Activated naive CD8-positive, alpha-beta T cell treated with anti-CD3 and anti-CD28 coated beads, Interleukin-2, amount 10 ng/mL, durations not matched to agents 7 days and 5 days (primary cell): ENCODE measurements at regions not wholly inside any gene's neighbourhood (a gene's known extent, or its start where the extent isn't known, plus 50 kb on each side); places are given as distances from the start of the nearest gene placed in this dataset.

Experiments used
- ATAC-seq: fragments of 150-1000 bp; cut with Tn5 transposase; one replicate; pipeline ENCODE4 v1.10.0; 2021; ENCODE audit warnings: low read depth, moderate library complexity
- POLR2A ChIA-PET: fragments of 350-600 bp; sonication (Branson Sonifier 250); formaldehyde crosslinking; loops from one replicate; lab custom pipeline; 2021; ENCODE audit warnings: antibody characterized with exemption; lab: Charles Lee
- DNase-seq: peaks from one replicate; pipeline ENCODE4 v3.0.0; 2021
- H3K27ac Mint-ChIP-seq: one replicate; pipeline ENCODE4 v1.8.0; 2022; ENCODE audit warnings: mild to moderate bottlenecking, mixed read lengths
- H3K27me3 Mint-ChIP-seq: one replicate; pipeline ENCODE4 v1.8.0; 2022; ENCODE audit warnings: mild to moderate bottlenecking, moderate library complexity, mixed read lengths
- H3K36me3 Mint-ChIP-seq: one replicate; pipeline ENCODE4 v1.8.0; 2021; ENCODE audit warnings: mild to moderate bottlenecking, mixed read lengths
- H3K4me1 Mint-ChIP-seq: one replicate; pipeline ENCODE4 v1.8.0; 2021; ENCODE audit warnings: mixed read lengths
- H3K4me3 Mint-ChIP-seq: one replicate; pipeline ENCODE4 v1.8.0; 2022; ENCODE audit warnings: mild to moderate bottlenecking, moderate library complexity, mixed read lengths
- H3K9me3 Mint-ChIP-seq: one replicate; pipeline ENCODE4 v1.8.0; 2021; ENCODE audit warnings: mixed read lengths

DNA sequence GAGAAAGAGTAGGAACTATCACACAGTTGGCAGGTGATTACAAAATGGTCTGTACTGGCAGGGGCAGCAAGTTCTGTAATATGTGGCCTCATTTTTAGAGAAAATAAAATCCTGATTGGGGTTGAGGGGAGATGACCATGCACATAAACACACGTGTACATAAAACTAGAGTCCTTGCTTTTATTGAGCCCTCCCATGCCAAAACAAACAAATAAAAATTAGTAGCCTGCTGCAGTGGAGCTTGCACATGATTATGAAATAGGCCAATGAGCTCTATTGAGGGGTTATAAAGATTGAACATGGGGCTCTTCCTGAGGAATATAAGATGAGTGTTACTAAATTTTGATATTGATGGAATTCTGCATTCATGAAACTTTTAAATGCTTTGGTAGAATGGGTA lies 248.4 kb downstream of the ELAVL2 start:
- Mint-ChIP-seq H3K27ac (no peak overlapping the region), H3K4me1 (no peaks in the 10 kb centered on the region), H3K36me3 (no peaks in the 10 kb centered on the region), H3K9me3 (no peaks in the 10 kb centered on the region), H3K4me3 (no peak overlapping the region), H3K27me3 (no peaks in the 10 kb centered on the region)
- ATAC-seq (no peak), DNase-seq (no peak)
- POLR2A ChIA-PET = no interaction called here

- H3K4me3 Mint-ChIP-seq = no peak overlapping the region
Observed at GRCh38 chr9:23581931-23582330, 244.1 kb downstream of the ELAVL2 start.

GRCh38 chr9:23582836-23583235 lies 243.2 kb downstream of the ELAVL2 start:
- Mint-ChIP-seq H3K4me1 (no peaks in the 10 kb centered on the region), H3K36me3 (no peaks in the 10 kb centered on the region)
- DNase-seq = no peak

More at GRCh38 chr9:23581931-23582330, 244.1 kb downstream of the ELAVL2 start:
- no peak for ATAC-seq
- H3K4me1 Mint-ChIP-seq = no peaks in the 10 kb centered on the region
- no peaks in the 10 kb centered on the region for H3K36me3 Mint-ChIP-seq
- DNase-seq = no peak
- H3K9me3 Mint-ChIP-seq = no peaks in the 10 kb centered on the region
- H3K27me3 Mint-ChIP-seq = no peaks in the 10 kb centered on the region
- POLR2A ChIA-PET = no interaction called here
- H3K27ac Mint-ChIP-seq = no peak overlapping the region

DNA sequence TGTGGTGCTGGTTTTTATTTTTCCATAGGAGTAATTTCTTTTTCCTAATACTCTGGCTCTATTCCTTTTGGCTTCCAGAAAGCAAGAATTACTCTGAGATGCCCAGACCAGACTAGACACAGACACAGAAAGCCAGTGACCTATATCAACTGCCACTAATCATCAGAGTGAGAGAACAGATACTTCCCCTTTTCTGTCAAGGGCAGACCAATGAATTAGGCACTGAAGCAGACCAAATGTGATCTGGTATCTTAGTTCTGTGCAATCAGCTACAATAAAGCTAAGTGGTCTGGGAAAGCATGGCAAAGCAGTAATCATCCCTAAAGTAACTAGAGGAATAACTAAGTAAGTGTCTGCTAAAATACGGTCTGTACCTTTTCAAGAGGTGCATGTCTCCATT lies 239.1 kb downstream of the ELAVL2 start:
- POLR2A ChIA-PET = no interaction called here
- DNase-seq (no peak), ATAC-seq (no peak)
- no peaks in the 10 kb centered on the region for H3K36me3 Mint-ChIP-seq
- H3K4me3 Mint-ChIP-seq = no peak overlapping the region
- H3K4me1 Mint-ChIP-seq = no peaks in the 10 kb centered on the region
- no peaks in the 10 kb centered on the region for H3K9me3 Mint-ChIP-seq
- no peak overlapping the region for H3K27ac Mint-ChIP-seq
- no peaks in the 10 kb centered on the region for H3K27me3 Mint-ChIP-seq

More at GRCh38 chr9:23582836-23583235, 243.2 kb downstream of the ELAVL2 start:
- ATAC-seq = no peak
- no peaks in the 10 kb centered on the region for H3K9me3 Mint-ChIP-seq
- no peaks in the 10 kb centered on the region for H3K27me3 Mint-ChIP-seq
- POLR2A ChIA-PET = no interaction called here
- no peak overlapping the region for H3K4me3 Mint-ChIP-seq
- no peak overlapping the region for H3K27ac Mint-ChIP-seq

DNA sequence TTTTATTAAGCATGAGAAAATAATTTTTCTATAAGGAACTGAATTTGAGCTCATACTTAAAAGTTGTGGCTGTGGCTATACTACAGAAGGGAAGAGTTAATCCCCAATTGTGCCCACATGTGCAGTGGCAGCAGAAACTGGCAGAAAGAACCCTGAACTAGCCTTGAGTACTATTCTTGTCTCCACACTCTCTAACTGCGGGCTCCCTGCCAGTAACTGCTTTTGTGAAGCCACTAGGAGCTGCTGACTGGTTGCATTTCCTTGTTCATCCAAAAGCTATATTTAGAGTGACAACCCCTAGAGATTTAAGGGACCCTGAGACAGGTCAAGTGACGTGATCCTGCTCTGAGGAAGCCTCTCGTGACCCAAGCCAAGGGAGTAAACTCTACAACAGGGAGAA lies 238.6 kb downstream of the ELAVL2 start:
- Mint-ChIP-seq H3K4me1 (no peaks in the 10 kb centered on the region), H3K36me3 (no peaks in the 10 kb centered on the region), H3K27me3 (no peaks in the 10 kb centered on the region), H3K4me3 (no peak overlapping the region), H3K9me3 (no peaks in the 10 kb centered on the region), H3K27ac (no peak overlapping the region)
- ATAC-seq = no peak
- DNase-seq = no peak
- POLR2A ChIA-PET = no interaction called here

- POLR2A ChIA-PET = no interaction called here
- DNase-seq (no peak), ATAC-seq (no peak)
- no peaks in the 10 kb centered on the region for H3K27me3 Mint-ChIP-seq
- no peaks in the 10 kb centered on the region for H3K9me3 Mint-ChIP-seq
- no peaks in the 10 kb centered on the region for H3K36me3 Mint-ChIP-seq
- H3K4me1 Mint-ChIP-seq = no peaks in the 10 kb centered on the region
- H3K27ac Mint-ChIP-seq = no peak overlapping the region
- no peak overlapping the region for H3K4me3 Mint-ChIP-seq
Observed at GRCh38 chr9:23587903-23588302, 238.1 kb downstream of the ELAVL2 start.

DNA sequence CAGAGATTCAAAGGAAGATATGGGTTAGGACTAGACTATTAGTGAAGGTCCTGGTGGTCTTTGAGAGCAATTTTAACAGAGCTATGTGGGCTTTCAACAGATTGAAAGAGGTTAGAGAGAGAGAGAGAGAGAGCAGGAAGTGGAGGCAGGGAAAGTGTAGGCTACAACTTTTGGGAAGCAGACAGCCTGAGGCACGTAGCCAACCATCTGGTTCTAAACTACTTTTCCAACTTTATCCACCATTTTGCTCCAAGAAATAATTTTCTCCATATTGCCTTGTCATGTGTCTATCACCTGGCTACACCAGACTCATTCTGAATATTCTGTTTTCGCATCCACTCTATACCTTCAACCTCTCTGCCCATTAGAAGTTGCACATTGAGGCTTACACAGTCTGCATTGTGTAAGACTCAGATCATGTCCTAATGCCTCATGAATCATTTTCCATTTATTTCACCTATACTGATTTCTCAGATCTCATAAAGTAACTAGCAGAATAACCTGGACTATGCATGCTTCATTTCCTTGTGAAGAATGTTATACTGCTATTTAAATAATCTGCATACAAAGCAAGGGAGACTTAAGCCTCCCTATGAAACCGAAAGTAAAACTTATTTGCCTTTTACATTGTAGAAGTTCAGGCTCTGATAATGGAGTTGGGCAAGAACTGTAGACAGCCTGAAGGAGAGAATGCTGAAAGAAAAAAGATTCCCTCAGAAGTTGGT lies 235.6 kb downstream of the ELAVL2 start:
- Mint-ChIP-seq H3K27me3 (no peaks in the 10 kb centered on the region), H3K27ac (no peak overlapping the region), H3K36me3 (no peaks in the 10 kb centered on the region), H3K4me3 (no peak overlapping the region), H3K9me3 (no peaks in the 10 kb centered on the region), H3K4me1 (no peaks in the 10 kb centered on the region)
- no peak for DNase-seq
- no peak for ATAC-seq
- POLR2A ChIA-PET = no interaction called here

GRCh38 chr9:23594421-23594820 lies 231.6 kb downstream of the ELAVL2 start:
- DNase-seq (no peak), ATAC-seq (no peak)
- POLR2A ChIA-PET = no interaction called here
- Mint-ChIP-seq H3K27ac (no peak overlapping the region), H3K9me3 (no peaks in the 10 kb centered on the region), H3K27me3 (no peaks in the 10 kb centered on the region), H3K4me3 (no peak overlapping the region), H3K36me3 (no peaks in the 10 kb centered on the region), H3K4me1 (no peaks in the 10 kb centered on the region)

GRCh38 chr9:23596913-23597634 lies 229.0 kb downstream of the ELAVL2 start:
- H3K4me1 Mint-ChIP-seq = no peaks in the 10 kb centered on the region

GRCh38 chr9:23598994-23599393 lies 227.0 kb downstream of the ELAVL2 start:
- Mint-ChIP-seq H3K27ac (no peak overlapping the region), H3K27me3 (no peaks in the 10 kb centered on the region), H3K36me3 (no peaks in the 10 kb centered on the region), H3K4me1 (no peaks in the 10 kb centered on the region), H3K4me3 (no peak overlapping the region), H3K9me3 (peaks cover 2% of the 10 kb centered on the region)
- ATAC-seq (no peak), DNase-seq (no peak)
- POLR2A ChIA-PET = no interaction called here

More at GRCh38 chr9:23596913-23597634, 229.0 kb downstream of the ELAVL2 start:
- POLR2A ChIA-PET = no interaction called here
- Mint-ChIP-seq H3K36me3 (no peaks in the 10 kb centered on the region), H3K27me3 (no peaks in the 10 kb centered on the region), H3K4me3 (no peak overlapping the region), H3K9me3 (no peaks in the 10 kb centered on the region), H3K27ac (no peak overlapping the region)
- ATAC-seq (no peak), DNase-seq (no peak)

DNA sequence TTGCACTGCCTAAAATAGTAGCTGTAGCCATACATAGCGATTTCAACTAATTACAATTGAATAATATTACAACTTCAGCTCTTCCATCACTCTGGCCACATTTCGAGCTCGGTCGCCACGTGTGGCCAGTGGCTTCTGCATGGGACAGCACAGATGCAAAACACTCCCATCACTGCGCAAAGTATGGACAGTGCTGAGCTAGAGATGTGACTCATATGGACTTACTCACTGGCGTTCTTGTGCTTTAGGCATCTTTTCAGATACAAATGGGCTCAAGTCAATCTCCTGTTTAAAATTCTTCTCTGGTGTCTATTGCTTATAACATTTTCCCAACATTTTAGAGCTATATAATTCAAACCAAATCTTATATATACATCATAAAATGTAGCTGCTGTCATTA lies 222.7 kb downstream of the ELAVL2 start:
- no peak for ATAC-seq

DNA sequence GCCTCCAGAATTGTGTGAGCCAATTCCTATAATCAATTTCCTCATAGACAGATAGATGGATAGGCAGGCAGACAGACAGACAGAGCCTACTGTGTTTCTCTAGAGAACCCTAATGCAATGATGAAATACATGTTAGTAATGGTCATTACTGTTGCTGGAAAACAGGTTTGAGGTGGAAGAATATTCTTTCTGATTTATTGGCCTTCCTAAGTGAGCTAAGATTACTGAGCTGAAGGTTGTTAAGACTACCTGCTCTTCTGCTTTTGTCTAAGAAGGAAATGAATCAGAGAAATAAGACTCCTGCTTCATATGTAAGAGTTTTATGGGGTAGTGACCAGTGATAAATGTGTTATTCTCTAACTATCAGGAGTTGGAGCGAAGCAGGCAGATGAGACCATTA lies 219.9 kb downstream of the ELAVL2 start:
- no peak for ATAC-seq
- Mint-ChIP-seq H3K9me3 (peaks cover 3% of the 10 kb centered on the region), H3K4me1 (no peaks in the 10 kb centered on the region), H3K27ac (no peak overlapping the region), H3K4me3 (no peak overlapping the region), H3K27me3 (no peaks in the 10 kb centered on the region), H3K36me3 (no peaks in the 10 kb centered on the region)
- DNase-seq = no peak
- POLR2A ChIA-PET = no interaction called here

More for the DNA sequence above, 222.7 kb downstream of the ELAVL2 start:
- Mint-ChIP-seq H3K36me3 (no peaks in the 10 kb centered on the region), H3K9me3 (peaks cover 3% of the 10 kb centered on the region), H3K4me3 (no peak overlapping the region), H3K4me1 (no peaks in the 10 kb centered on the region), H3K27me3 (no peaks in the 10 kb centered on the region), H3K27ac (no peak overlapping the region)
- POLR2A ChIA-PET = no interaction called here
- DNase-seq = no peak

DNA sequence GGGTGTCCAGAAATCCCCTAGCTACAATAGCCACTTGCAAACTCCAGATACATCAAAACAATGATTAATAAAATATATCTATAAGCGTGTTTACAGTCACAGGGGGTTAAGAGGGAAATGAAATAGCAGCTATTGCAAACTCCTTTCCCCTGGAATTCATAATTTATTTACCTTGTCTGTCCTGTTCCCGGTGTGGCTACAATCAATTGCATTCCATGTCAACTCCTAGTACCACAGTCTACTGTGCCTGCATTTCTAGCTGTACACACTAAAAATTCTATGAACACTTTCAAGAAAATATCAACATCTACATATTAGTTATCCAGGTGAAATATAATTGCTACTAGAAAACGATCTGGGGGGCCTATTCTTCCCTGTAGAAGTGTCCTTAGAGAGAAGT lies 217.6 kb downstream of the ELAVL2 start:
- no peaks in the 10 kb centered on the region for H3K27me3 Mint-ChIP-seq
- POLR2A ChIA-PET = no interaction called here
- DNase-seq (no peak), ATAC-seq (no peak)
- H3K27ac Mint-ChIP-seq = no peak overlapping the region
- peaks cover 3% of the 10 kb centered on the region for H3K9me3 Mint-ChIP-seq
- H3K4me3 Mint-ChIP-seq = no peak overlapping the region
- no peaks in the 10 kb centered on the region for H3K4me1 Mint-ChIP-seq
- no peaks in the 10 kb centered on the region for H3K36me3 Mint-ChIP-seq

DNA sequence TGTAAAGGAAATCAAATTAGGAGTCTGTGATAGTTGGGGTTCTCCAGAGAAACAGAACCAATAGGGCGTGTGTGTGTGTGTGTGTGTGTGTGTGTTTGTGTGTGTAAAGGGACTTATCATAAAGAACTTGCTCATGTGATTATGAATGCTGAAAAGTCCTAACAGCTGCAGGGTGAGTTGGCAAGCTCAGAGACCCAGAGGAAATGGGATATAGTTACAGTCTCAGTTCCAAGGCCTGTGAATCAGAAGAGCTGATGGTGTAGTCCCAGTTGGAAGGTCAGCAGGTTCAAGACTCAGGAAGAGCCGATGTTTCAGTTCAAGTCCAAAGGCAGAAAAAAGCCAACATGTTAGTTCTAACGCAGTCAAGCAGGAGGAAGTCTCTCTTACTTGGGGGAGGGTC lies 214.2 kb downstream of the ELAVL2 start:
- Mint-ChIP-seq H3K4me3 (no peak overlapping the region), H3K4me1 (no peaks in the 10 kb centered on the region), H3K36me3 (no peaks in the 10 kb centered on the region), H3K27me3 (no peaks in the 10 kb centered on the region), H3K27ac (no peak overlapping the region), H3K9me3 (peaks cover 1% of the 10 kb centered on the region)
- no peak for ATAC-seq
- POLR2A ChIA-PET = no interaction called here
- DNase-seq = no peak
